ENCODE measurements at regions not wholly inside any gene's neighbourhood (a gene's known extent, or its start where the extent isn't known, plus 50 kb on each side); places are given as distances from the start of the nearest gene placed in this dataset.

DNA sequence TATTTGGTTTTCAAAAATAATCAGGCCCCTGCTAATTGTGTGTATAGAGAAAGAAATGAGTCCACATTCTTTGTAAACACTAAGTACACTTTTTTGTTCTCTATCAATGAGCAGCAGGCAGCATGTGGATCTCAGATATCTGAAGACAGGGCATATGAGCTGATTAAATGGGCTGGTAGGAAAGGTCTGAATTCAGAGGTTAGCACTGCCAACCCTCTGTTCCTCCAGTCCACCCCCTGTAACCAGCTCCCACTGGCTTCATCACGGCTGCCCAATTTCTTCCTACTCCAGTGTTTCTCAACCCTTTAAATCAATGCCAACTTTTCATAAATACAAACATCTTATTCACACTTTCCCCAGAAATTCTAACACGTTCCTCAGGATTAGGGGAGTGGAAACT, 128.5 kb downstream of the TPBG start:
- Histone ChIP-seq H3K4me3 (ENCODE audit: low read depth, low read length) (no peak overlapping the region), H3K4me1 (ENCODE audit: control insufficient read depth, insufficient read depth, low read length) (no peaks in the 10 kb centered on the region), H3K36me3 (ENCODE audit: control insufficient read depth in 2 of 2, insufficient read depth in 1 of 2, low read length in 2 of 2) (no peaks in the 10 kb centered on the region), H3K27ac (ENCODE audit: extremely low read depth, low read depth, low read length) (no peak overlapping the region), H3K9me3 (ENCODE audit: control insufficient read depth, insufficient read depth, low read depth, low read length) (no peaks in the 10 kb centered on the region)
- TF ChIP-seq ZNF776 (tag by site-specific recombination; IDR thresholded peaks at IDR 0.05; ENCODE audit: borderline replicate concordance) (no peak), ZNF521 (tag by site-specific recombination; IDR thresholded peaks at IDR 0.05) (no peak), ZNF664 (tag by site-specific recombination; IDR thresholded peaks at IDR 0.05) (no peak), ZBTB21 (tag by site-specific recombination; IDR thresholded peaks at IDR 0.05) (no peak), ZNF416 (tag by site-specific recombination; IDR thresholded peaks at IDR 0.05) (no peak), ZNF10 (tag by site-specific recombination; IDR thresholded peaks at IDR 0.05) (no peak), ZNF202 (tag by site-specific recombination; IDR thresholded peaks at IDR 0.05; ENCODE audit: borderline replicate concordance) (no peak), ZNF747 (tag by site-specific recombination; IDR thresholded peaks at IDR 0.05) (no peak), ZNF146 (tag by site-specific recombination; IDR thresholded peaks at IDR 0.05) (no peak)
- TF ChIP-seq, protein P1, sequence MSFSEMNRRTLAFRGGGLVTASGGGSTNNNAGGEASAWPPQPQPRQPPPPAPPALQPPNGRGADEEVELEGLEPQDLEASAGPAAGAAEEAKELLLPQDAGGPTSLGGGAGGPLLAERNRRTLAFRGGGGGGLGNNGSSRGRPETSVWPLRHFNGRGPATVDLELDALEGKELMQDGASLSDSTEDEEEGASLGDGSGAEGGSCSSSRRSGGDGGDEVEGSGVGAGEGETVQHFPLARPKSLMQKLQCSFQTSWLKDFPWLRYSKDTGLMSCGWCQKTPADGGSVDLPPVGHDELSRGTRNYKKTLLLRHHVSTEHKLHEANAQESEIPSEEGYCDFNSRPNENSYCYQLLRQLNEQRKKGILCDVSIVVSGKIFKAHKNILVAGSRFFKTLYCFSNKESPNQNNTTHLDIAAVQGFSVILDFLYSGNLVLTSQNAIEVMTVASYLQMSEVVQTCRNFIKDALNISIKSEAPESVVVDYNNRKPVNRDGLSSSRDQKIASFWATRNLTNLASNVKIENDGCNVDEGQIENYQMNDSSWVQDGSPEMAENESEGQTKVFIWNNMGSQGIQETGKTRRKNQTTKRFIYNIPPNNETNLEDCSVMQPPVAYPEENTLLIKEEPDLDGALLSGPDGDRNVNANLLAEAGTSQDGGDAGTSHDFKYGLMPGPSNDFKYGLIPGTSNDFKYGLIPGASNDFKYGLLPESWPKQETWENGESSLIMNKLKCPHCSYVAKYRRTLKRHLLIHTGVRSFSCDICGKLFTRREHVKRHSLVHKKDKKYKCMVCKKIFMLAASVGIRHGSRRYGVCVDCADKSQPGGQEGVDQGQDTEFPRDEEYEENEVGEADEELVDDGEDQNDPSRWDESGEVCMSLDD (tag by site-specific recombination; IDR thresholded peaks at IDR 0.05) = no peak
- CTCF ChIA-PET = interaction anchor here (1.0 kb wide), 1 partner anchor 221 kb away, joined by 4 read pairs; no protein-coding TSS in a partner anchor
- POLR2A ChIA-PET = no interaction called here

DNA sequence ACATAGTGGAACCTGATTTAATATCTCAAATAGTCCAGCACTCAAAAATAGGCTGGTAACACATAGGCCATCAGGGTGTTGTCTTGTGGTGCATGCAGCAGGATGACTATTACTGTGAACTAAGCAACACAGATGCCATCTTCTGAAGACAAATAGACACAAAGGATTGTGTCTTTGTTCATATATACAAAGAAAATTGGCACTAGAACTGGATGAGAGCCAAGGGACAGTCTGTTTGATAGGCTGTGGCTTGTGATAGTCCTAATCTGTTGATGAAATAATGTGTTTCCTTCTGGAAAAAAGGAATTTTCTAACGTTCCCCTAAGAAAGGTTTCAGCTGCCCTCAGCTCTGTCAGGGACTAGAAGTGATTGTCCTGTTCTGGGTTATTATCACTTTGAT, 129.8 kb downstream of the TPBG start:
- H3K9me3 ChIP-seq (ENCODE audit: control insufficient read depth, insufficient read depth, low read depth, low read length) = no peaks in the 10 kb centered on the region
- CTCF ChIA-PET = interaction anchor here (1.2 kb wide), 1 partner anchor 223 kb away, joined by 4 read pairs; no protein-coding TSS in a partner anchor
- POLR2A ChIA-PET = interaction anchor here (0.6 kb wide), 1 partner anchor 130 kb away, joined by 3 read pairs; no protein-coding TSS in a partner anchor
- H3K4me3 ChIP-seq (ENCODE audit: low read depth, low read length) = no peak overlapping the region
- no peaks in the 10 kb centered on the region for H3K4me1 ChIP-seq (ENCODE audit: control insufficient read depth, insufficient read depth, low read length)
- no peak for TF ChIP-seq SP3 (tag by site-specific recombination; IDR thresholded peaks at IDR 0.05)
- TF ChIP-seq ZNF548 (tag by site-specific recombination; IDR thresholded peaks at IDR 0.05) = no peak
- TF ChIP-seq ZNF341 (tag by site-specific recombination; IDR thresholded peaks at IDR 0.05; ENCODE audit: low read depth) = no peak
- TF ChIP-seq, protein P2, sequence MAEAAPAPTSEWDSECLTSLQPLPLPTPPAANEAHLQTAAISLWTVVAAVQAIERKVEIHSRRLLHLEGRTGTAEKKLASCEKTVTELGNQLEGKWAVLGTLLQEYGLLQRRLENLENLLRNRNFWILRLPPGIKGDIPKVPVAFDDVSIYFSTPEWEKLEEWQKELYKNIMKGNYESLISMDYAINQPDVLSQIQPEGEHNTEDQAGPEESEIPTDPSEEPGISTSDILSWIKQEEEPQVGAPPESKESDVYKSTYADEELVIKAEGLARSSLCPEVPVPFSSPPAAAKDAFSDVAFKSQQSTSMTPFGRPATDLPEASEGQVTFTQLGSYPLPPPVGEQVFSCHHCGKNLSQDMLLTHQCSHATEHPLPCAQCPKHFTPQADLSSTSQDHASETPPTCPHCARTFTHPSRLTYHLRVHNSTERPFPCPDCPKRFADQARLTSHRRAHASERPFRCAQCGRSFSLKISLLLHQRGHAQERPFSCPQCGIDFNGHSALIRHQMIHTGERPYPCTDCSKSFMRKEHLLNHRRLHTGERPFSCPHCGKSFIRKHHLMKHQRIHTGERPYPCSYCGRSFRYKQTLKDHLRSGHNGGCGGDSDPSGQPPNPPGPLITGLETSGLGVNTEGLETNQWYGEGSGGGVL (tag by site-specific recombination; IDR thresholded peaks at IDR 0.05) = no peak
- no peak for TF ChIP-seq ZXDB (tag by site-specific recombination; IDR thresholded peaks at IDR 0.05)
- no peak for TF ChIP-seq BCL11A (tag by site-specific recombination; IDR thresholded peaks at IDR 0.05; ENCODE audit: low read depth)
- TF ChIP-seq ZNF19 (tag by site-specific recombination; IDR thresholded peaks at IDR 0.05; ENCODE audit: low read depth) = no peak
- no peak for TF ChIP-seq ZNF202 (tag by site-specific recombination; IDR thresholded peaks at IDR 0.05; ENCODE audit: borderline replicate concordance)
- no peak for TF ChIP-seq ZNF510 (tag by site-specific recombination; IDR thresholded peaks at IDR 0.05; ENCODE audit: insufficient replicate concordance)
- TF ChIP-seq ZNF48 (tag by site-specific recombination; IDR thresholded peaks at IDR 0.05) = no peak
- TF ChIP-seq GLIS1 (tag by site-specific recombination; IDR thresholded peaks at IDR 0.05) = no peak
- TF ChIP-seq HOXC10 (CRISPR knock-in tag; IDR thresholded peaks at IDR 0.05) = no peak
- TF ChIP-seq, protein P3, sequence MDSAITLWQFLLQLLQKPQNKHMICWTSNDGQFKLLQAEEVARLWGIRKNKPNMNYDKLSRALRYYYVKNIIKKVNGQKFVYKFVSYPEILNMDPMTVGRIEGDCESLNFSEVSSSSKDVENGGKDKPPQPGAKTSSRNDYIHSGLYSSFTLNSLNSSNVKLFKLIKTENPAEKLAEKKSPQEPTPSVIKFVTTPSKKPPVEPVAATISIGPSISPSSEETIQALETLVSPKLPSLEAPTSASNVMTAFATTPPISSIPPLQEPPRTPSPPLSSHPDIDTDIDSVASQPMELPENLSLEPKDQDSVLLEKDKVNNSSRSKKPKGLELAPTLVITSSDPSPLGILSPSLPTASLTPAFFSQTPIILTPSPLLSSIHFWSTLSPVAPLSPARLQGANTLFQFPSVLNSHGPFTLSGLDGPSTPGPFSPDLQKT (IDR thresholded peaks at IDR 0.05; ENCODE audit: borderline replicate concordance, low read depth, low read length) = no peak
- TF ChIP-seq ZBTB8A (tag by site-specific recombination; IDR thresholded peaks at IDR 0.05) = no peak
- no peak for TF ChIP-seq ZNF623 (tag by site-specific recombination; IDR thresholded peaks at IDR 0.05)
- TF ChIP-seq ZNF664 (tag by site-specific recombination; IDR thresholded peaks at IDR 0.05) = no peak
- TF ChIP-seq, protein P4, sequence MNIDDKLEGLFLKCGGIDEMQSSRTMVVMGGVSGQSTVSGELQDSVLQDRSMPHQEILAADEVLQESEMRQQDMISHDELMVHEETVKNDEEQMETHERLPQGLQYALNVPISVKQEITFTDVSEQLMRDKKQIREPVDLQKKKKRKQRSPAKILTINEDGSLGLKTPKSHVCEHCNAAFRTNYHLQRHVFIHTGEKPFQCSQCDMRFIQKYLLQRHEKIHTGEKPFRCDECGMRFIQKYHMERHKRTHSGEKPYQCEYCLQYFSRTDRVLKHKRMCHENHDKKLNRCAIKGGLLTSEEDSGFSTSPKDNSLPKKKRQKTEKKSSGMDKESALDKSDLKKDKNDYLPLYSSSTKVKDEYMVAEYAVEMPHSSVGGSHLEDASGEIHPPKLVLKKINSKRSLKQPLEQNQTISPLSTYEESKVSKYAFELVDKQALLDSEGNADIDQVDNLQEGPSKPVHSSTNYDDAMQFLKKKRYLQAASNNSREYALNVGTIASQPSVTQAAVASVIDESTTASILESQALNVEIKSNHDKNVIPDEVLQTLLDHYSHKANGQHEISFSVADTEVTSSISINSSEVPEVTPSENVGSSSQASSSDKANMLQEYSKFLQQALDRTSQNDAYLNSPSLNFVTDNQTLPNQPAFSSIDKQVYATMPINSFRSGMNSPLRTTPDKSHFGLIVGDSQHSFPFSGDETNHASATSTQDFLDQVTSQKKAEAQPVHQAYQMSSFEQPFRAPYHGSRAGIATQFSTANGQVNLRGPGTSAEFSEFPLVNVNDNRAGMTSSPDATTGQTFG (tag by site-specific recombination; IDR thresholded peaks at IDR 0.05; ENCODE audit: borderline replicate concordance) = no peak
- H3K36me3 ChIP-seq (ENCODE audit: control insufficient read depth in 2 of 2, insufficient read depth in 1 of 2, low read length in 2 of 2) = no peaks in the 10 kb centered on the region
- H3K27ac ChIP-seq (ENCODE audit: extremely low read depth, low read depth, low read length) = no peak overlapping the region

Measured in HEK293 (cell line).